Lower leg skin (tissue), 4 donors: ENCODE measurements at regions not wholly inside any gene's neighbourhood (a gene's known extent, or its start where the extent isn't known, plus 50 kb on each side); places are given as distances from the start of the nearest gene placed in this dataset.

Experiments
- DNase-seq, 2 donors: peaks; one replicate each; pipeline ENCODE4 v3.0.0-alpha.2; 2019; ENCODE audit warnings: low spot score in 2 of 2
- H3K4me3 ChIP-seq: fragments of 200-600 bp; sonication (generic); 2 replicates; pipeline ENCODE4 v1.5.1; 2017; ENCODE audit warnings: mild to moderate bottlenecking, low read depth; ENCODE audit not compliant: poor library complexity, severe bottlenecking
- CTCF ChIP-seq, 3 donors: fragments of 450-650 bp; IDR thresholded peaks; one replicate each; pipeline ENCODE4 v1.5.1; 2016; ENCODE audit warnings: antibody characterized with exemption in 3 of 3, mild to moderate bottlenecking in 3 of 3, moderate library complexity in 2 of 3
- POLR2A ChIP-seq, 2 donors: fragments of 450-650 bp; IDR thresholded peaks; one replicate each; pipeline ENCODE4 v1.6.1; 2016 to 2017; ENCODE audit warnings: antibody characterized with exemption in 2 of 2, mild to moderate bottlenecking in 1 of 2, moderate library complexity in 1 of 2
- WGBS, 2 donors: methylation state at CpG; one replicate each; pipeline ENCODE4 v1.1.5; 2018; 5-methylcytosine and 5-hydroxymethylcytosine counted together
- intact Hi-C: fragments of 100-400 bp; cut with DNase I; formaldehyde crosslinking; loops from one replicate; pipeline ENCODE4 v1.15.0; 2023; ENCODE audit warnings: low total_unique reads

GRCh38 chr3:158882445-158882844 is 80.6 kb downstream of the MFSD1 start:
- TF ChIP-seq POLR2A (IDR thresholded peaks at IDR 0.05) (no peak), CTCF (IDR thresholded peaks at IDR 0.05) (no peak)
- intact Hi-C loops: no loop called here
- 50 to 62% methylated on average over 4 of the region's 4 CpGs for WGBS, 2 donors
- no peak for DNase-seq
- H3K4me3 ChIP-seq: no peak overlapping the region

- WGBS, 2 donors: 56 to 64% methylated on average over 6 of the region's 6 CpGs
- intact Hi-C loops: no loop called here
- H3K4me3 ChIP-seq: no peak overlapping the region
- TF ChIP-seq CTCF (IDR thresholded peaks at IDR 0.05) (no peak), POLR2A (IDR thresholded peaks at IDR 0.05) (no peak)
- no peak for DNase-seq
Observed at GRCh38 chr3:158896729-158897128, 94.9 kb downstream of the MFSD1 start.

- intact Hi-C loops: no loop called here
- no peak for DNase-seq
- no peak overlapping the region for H3K4me3 ChIP-seq
- TF ChIP-seq POLR2A (IDR thresholded peaks at IDR 0.05) (no peak), CTCF (IDR thresholded peaks at IDR 0.05) (no peak)
- WGBS, 2 donors: 95 to 97% methylated on average over 1 of the region's 1 CpG
Observed at GRCh38 chr3:158906749-158907148, 104.9 kb downstream of the MFSD1 start.

GRCh38 chr3:158908187-158908734 is 106.4 kb downstream of the MFSD1 start:
- WGBS, 2 donors: 40 to 57% methylated on average over 2 of the region's 2 CpGs

GRCh38 chr3:158909870-158910269 is 108.0 kb downstream of the MFSD1 start:
- no peak for TF ChIP-seq CTCF (IDR thresholded peaks at IDR 0.05)
- no peak for TF ChIP-seq POLR2A (IDR thresholded peaks at IDR 0.05)
- H3K4me3 ChIP-seq: no peak overlapping the region
- intact Hi-C loops: no loop called here
- WGBS, 2 donors: 31 to 34% methylated on average over 2 of the region's 2 CpGs
- no peak for DNase-seq

More at GRCh38 chr3:158908187-158908734, 106.4 kb downstream of the MFSD1 start:
- H3K4me3 ChIP-seq: no peak overlapping the region
- intact Hi-C loops: no loop called here
- no peak for DNase-seq
- TF ChIP-seq POLR2A (IDR thresholded peaks at IDR 0.05) (no peak), CTCF (IDR thresholded peaks at IDR 0.05) (no peak)

GRCh38 chr3:158911586-158911985 is 109.7 kb downstream of the MFSD1 start:
- 67 to 74% methylated on average over 6 of the region's 6 CpGs for WGBS, 2 donors
- no peak for DNase-seq
- no peak overlapping the region for H3K4me3 ChIP-seq
- intact Hi-C loops: no loop called here
- no peak for TF ChIP-seq CTCF (IDR thresholded peaks at IDR 0.05)
- no peak for TF ChIP-seq POLR2A (IDR thresholded peaks at IDR 0.05)
